ENCODE measurements at regions not wholly inside any gene's neighbourhood (a gene's known extent, or its start where the extent isn't known, plus 50 kb on each side); places are given as distances from the start of the nearest gene placed in this dataset.

DNA sequence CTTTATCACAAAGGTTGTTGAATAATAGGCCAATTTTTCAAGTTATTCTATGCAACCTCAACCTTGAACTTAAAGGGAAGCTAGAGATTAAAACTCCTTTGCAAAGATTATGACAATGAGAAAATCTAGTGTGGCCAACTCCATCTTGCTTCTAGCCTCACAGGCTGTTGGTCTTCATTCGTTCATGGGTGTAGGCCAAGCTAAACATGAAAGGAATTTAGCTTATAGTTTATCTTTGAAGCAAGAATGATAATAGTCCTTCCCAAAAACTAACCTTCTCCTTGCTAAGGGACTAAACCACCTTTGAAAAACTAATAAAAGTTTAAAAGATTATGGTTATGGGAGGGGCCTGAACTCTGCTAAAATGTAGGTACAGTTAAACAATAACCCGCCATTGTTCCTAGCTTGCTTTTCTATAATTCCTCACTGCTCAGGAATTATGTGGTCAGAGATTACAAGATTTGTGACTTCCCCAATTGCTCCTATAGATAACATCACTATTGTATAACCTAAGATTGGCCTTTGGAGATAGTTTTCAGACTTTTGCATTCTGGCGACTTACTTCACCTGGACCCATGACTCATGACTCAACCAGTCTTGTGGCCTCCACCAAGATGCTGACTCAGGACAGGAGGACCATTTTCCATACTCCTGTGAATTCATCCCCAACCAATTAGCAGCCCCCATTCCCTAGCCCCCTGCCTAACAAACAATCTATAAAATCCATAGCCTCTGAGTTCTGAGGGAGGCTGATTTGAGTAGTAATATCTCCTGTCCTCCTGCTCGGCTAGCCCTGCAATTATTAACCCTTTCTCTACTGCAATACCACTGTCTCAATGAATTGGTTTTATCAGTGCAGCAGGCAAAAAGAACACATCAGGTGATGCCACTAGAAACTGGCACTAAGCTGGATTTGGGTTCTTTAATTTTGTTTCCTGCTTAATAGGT, 154.5 kb downstream of the CD83 start:
- H3K9me3 ChIP-seq (ENCODE audit: low read length), result peaks cover 21% of the 10 kb centered on the region; the same call in 1 of the 2 replicates
- POLR2A ChIA-PET, result interaction anchor here (0.8 to 1.7 kb wide), 5 partner anchors 10 to 107 kb away, joined by 3 to 7 read pairs (median 3); no protein-coding TSS in a partner anchor
- H3K27ac ChIP-seq (ENCODE audit: low read depth, low read length, poor library complexity, severe bottlenecking), result no peak overlapping the region
- no peaks in the 10 kb centered on the region for H4K20me1 ChIP-seq (ENCODE audit: insufficient read depth, low read length)
- TF ChIP-seq EZH2phosphoT487 (IDR thresholded peaks at IDR 0.05; ENCODE audit: borderline replicate concordance, low read depth, low read length), result no peak
- no peak overlapping the region for H3K4me3 ChIP-seq (ENCODE audit: low read depth, low read length, poor library complexity, severe bottlenecking)
- no peaks in the 10 kb centered on the region for H3K9me2 ChIP-seq (ENCODE audit: insufficient read depth, low read length)
- H3K36me3 ChIP-seq (ENCODE audit: insufficient read depth, low read length), result peaks cover 12% of the 10 kb centered on the region; the same call in 1 of the 2 replicates
- H3K4me2 ChIP-seq (ENCODE audit: low read length), result no peak overlapping the region
- no TSS peak for BruUV-seq (replicated peaks)
- CTCF ChIA-PET (ENCODE audit: unreplicated experiment), result no interaction called here
- H3K4me1 ChIP-seq (ENCODE audit: insufficient read depth, low read length, poor library complexity, severe bottlenecking), result peaks cover 55% of the 10 kb centered on the region
- H3K79me2 ChIP-seq (ENCODE audit: insufficient read depth, low read depth, low read length), result no peaks in the 10 kb centered on the region
- intact Hi-C loops (cut with micrococcal nuclease; ENCODE audit: unreplicated experiment), result no loop called here
- no peak overlapping the region for H2AFZ ChIP-seq (ENCODE audit: low read length)
- DNase-seq (ENCODE audit: low spot score), result no peak

DNA sequence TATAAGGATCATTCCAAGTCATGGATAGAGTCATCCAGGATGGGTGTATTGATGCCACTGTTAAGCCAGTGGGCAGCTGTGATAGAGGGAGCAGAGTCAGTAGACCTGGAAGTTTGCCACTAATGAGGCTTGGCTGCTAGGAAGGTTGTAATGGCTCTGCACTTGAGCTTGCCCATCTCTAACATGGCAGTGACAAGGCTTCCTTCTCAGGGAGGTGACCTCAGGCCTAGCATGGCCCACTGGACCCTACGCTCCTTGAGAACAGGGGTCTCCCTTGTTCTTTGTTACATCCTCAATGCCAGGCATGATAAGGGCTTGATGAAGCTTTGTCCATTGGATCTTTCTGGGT, 155.1 kb downstream of the CD83 start:
- Histone ChIP-seq H3K4me1 (ENCODE audit: insufficient read depth, low read length, poor library complexity, severe bottlenecking) (peaks cover 58% of the 10 kb centered on the region), H4K20me1 (ENCODE audit: insufficient read depth, low read length) (no peaks in the 10 kb centered on the region), H3K27ac (ENCODE audit: low read depth, low read length, poor library complexity, severe bottlenecking) (no peak overlapping the region), H3K9me2 (ENCODE audit: insufficient read depth, low read length) (no peaks in the 10 kb centered on the region), H2AFZ (ENCODE audit: low read length) (no peak overlapping the region), H3K4me2 (ENCODE audit: low read length) (no peak overlapping the region), H3K79me2 (ENCODE audit: insufficient read depth, low read depth, low read length) (no peaks in the 10 kb centered on the region), H3K9me3 (ENCODE audit: low read length) (peaks cover 21% of the 10 kb centered on the region; the same call in 1 of the 2 replicates), H3K4me3 (ENCODE audit: low read depth, low read length, poor library complexity, severe bottlenecking) (no peak overlapping the region), H3K36me3 (ENCODE audit: insufficient read depth, low read length) (peaks cover 12% of the 10 kb centered on the region; the same call in 1 of the 2 replicates)
- ChIA-PET POLR2A (interaction anchor here (0.9 to 1.4 kb wide), 2 partner anchors 9 to 22 kb away, joined by 3 read pairs; no protein-coding TSS in a partner anchor), CTCF (ENCODE audit: unreplicated experiment) (no interaction called here)
- no TSS peak for BruUV-seq (replicated peaks)
- TF ChIP-seq, protein P1, sequence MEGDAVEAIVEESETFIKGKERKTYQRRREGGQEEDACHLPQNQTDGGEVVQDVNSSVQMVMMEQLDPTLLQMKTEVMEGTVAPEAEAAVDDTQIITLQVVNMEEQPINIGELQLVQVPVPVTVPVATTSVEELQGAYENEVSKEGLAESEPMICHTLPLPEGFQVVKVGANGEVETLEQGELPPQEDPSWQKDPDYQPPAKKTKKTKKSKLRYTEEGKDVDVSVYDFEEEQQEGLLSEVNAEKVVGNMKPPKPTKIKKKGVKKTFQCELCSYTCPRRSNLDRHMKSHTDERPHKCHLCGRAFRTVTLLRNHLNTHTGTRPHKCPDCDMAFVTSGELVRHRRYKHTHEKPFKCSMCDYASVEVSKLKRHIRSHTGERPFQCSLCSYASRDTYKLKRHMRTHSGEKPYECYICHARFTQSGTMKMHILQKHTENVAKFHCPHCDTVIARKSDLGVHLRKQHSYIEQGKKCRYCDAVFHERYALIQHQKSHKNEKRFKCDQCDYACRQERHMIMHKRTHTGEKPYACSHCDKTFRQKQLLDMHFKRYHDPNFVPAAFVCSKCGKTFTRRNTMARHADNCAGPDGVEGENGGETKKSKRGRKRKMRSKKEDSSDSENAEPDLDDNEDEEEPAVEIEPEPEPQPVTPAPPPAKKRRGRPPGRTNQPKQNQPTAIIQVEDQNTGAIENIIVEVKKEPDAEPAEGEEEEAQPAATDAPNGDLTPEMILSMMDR (conservative IDR thresholded peaks at IDR 0.05; ENCODE audit: low read length), result no peak
- no peak for TF ChIP-seq EZH2phosphoT487 (IDR thresholded peaks at IDR 0.05; ENCODE audit: borderline replicate concordance, low read depth, low read length)
- DNase-seq (ENCODE audit: low spot score), result no peak
- intact Hi-C loops (cut with micrococcal nuclease; ENCODE audit: unreplicated experiment), result no loop called here

DNA sequence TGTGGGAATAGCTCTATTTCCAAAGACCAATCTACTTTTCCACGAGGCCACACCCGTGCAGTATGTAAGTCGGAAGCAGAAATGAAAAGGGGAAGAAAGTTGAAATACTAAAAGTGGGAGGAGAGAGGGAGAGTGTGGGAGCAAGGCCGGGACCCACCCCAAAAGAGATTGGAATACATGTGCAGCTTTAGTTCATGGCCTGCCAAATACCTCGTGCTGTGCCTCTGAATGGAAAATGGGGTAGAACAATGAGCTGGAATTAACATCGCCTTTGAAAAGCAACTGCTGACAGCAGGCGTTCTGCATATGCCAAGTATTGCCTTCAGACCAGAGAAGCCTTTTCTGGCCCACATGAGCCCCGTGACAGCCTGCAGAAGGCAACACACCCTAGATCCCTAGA, 155.6 kb downstream of the CD83 start:
- Histone ChIP-seq H3K4me1 (ENCODE audit: insufficient read depth, low read length, poor library complexity, severe bottlenecking) (peaks cover 63% of the 10 kb centered on the region), H3K9me2 (ENCODE audit: insufficient read depth, low read length) (no peaks in the 10 kb centered on the region), H3K27ac (ENCODE audit: low read depth, low read length, poor library complexity, severe bottlenecking) (no peak overlapping the region), H2AFZ (ENCODE audit: low read length) (no peak overlapping the region), H3K79me2 (ENCODE audit: insufficient read depth, low read depth, low read length) (no peaks in the 10 kb centered on the region), H3K36me3 (ENCODE audit: insufficient read depth, low read length) (peaks cover 12% of the 10 kb centered on the region; the same call in 1 of the 2 replicates), H3K4me2 (ENCODE audit: low read length) (no peak overlapping the region), H4K20me1 (ENCODE audit: insufficient read depth, low read length) (no peaks in the 10 kb centered on the region), H3K4me3 (ENCODE audit: low read depth, low read length, poor library complexity, severe bottlenecking) (no peak overlapping the region), H3K9me3 (ENCODE audit: low read length) (peaks cover 21% of the 10 kb centered on the region; the same call in 1 of the 2 replicates)
- ChIA-PET CTCF (ENCODE audit: unreplicated experiment) (no interaction called here), POLR2A (interaction anchor here (0.9 kb wide), 1 partner anchor 9 kb away, joined by 3 read pairs; no protein-coding TSS in a partner anchor)
- BruUV-seq (replicated peaks), result no TSS peak
- DNase-seq (ENCODE audit: low spot score), result no peak
- TF ChIP-seq, protein P1 (conservative IDR thresholded peaks at IDR 0.05; ENCODE audit: low read length), result no peak
- intact Hi-C loops (cut with micrococcal nuclease; ENCODE audit: unreplicated experiment), result no loop called here
